ENCODE measurements at regions not wholly inside any gene's neighbourhood (a gene's known extent, or its start where the extent isn't known, plus 50 kb on each side); places are given as distances from the start of the nearest gene placed in this dataset.
A peak's percentile ranks its signal among the peaks of the same experiment; 100 is the strongest.

DNA sequence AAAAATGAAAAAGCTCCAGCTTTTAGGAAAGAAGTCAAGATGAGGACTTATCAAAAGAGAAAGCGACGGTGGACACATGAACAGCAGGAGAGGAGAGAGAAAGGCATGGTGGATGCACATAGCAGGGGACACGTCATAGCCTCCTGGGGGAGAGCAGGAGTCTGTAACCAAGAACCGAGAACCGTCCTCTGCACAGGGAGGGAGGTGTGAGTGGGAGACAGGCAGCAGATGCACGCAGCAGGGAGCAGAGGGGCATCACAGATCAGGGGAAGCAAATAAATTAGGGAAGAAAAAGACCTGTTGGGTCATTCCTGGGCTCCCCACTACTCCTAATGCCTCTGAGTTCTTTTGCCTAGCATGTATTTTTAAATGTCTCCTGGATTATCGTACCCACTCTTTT, 138.1 kb upstream of the RMST start:
- no peak for DNase-seq (ENCODE audit: low read depth)

DNA sequence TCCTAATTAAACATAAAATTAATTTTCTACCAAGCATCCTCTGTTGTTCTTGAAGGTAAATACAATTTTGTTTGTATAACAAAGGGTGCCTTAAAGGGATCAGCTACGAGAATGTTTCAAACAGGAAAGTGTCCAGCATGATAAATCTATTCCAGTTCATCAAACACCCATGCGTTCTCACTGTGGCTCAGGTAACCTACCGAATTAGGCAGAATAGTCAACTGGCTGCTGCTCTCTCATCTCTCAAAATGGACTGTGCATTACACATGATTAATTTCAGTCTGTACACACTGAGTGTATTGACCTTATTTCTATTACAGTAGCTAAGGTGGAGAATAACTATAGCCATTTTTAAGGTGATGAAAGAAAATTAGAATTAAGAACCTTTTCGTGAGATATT, 127.5 kb upstream of the RMST start:
- DNase-seq (ENCODE audit: low read depth), result no peak

DNA sequence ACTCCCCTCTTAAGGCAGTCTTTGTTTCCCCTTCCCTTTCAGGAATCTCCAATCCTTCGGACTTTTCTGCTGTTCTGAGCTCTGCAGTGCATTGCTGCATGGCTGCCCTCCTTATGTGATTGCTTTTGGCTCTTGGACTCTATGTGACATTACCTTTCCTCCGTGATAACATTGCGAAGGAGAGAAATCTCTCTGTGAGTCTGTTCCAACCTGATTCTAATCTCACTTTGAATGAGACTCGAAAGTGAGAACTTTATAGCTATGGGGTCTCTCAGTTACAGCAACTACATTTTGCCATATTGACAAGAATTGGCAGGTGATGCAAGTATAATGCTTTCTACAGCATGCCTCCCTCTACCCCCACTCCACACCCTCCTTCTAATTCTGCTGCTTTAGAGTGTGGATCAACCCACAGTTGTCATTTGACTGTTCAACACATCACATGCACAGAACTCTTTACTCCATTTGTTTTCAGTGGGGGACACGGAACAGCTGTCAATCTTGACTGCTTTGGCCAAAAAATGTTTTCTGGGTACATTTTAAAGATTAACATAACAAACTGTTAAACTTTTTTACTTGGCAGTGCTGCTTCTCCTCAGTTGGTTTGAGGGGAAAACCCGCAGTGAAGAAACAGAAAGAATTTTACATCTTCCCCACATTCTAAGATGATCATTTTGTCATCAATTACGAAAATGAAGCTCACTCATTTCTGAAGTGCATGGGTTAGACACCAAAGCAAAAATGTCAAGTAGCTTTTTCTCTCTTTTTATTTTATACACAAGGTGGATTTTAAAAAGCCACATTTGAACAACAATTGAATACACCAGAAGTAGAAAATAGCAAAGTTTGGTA, 125.5 kb upstream of the RMST start:
- no peak for DNase-seq (ENCODE audit: low read depth)

DNA sequence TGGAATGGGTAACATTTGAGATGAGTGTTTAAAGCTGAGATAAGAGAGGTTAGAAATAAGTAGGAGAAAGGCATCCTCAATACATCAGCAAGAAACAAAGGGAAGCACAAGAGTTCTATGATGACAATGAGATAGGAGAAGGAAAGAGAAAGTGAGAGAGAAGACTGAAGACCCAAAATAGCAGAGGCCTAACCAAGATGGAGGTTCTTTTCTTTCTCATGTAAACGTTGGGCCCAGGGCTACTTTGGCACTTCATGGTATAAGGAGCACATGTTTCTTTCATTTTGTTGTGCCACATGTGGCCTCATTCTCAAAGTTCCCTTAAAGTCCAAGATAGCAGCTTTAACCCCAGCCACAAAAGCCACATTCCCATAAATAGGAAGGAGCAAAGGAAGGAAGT, 120.5 kb upstream of the RMST start:
- DNase-seq (ENCODE audit: low read depth), result no peak

DNA sequence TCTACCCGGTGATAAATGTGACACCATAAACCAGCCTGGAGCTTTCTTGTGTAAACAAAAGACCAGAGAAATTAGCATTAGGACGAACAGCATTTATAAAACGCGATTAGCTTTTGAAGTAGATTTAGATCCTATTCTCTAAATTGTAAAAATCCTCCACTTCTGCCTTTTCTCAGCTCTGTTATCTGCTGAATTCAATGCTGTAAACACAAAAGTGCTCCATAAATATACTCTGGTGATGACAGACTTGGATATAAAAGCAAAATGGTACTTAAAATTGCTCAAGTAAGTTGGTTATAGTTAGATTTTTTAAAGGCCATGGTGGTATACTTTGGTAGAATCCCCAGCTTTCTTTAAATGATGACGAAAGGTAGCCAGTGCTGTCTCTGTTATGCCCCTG, 114.6 kb upstream of the RMST start:
- DNase-seq (ENCODE audit: low read depth), result no peak

DNA sequence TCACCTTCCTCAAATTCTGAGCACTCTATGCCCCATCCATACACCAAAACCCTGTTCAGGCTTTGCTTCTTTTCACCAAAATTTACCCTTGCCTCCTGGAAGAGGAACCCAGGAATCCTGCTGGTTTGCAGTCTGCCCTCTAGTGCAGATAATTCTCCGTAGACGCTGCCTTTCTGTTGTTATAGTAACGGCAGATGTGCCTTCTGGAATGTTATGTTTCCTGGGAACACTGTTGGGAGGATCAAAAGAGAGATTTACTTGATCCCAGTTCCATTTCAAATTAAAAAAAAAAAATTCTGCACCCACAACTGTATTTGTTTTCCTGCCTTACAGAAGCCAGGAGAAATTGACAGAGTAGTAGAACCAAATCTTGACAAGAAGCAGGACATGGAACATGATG, 104.2 kb upstream of the RMST start:
- no peak for DNase-seq (ENCODE audit: low read depth)

DNA sequence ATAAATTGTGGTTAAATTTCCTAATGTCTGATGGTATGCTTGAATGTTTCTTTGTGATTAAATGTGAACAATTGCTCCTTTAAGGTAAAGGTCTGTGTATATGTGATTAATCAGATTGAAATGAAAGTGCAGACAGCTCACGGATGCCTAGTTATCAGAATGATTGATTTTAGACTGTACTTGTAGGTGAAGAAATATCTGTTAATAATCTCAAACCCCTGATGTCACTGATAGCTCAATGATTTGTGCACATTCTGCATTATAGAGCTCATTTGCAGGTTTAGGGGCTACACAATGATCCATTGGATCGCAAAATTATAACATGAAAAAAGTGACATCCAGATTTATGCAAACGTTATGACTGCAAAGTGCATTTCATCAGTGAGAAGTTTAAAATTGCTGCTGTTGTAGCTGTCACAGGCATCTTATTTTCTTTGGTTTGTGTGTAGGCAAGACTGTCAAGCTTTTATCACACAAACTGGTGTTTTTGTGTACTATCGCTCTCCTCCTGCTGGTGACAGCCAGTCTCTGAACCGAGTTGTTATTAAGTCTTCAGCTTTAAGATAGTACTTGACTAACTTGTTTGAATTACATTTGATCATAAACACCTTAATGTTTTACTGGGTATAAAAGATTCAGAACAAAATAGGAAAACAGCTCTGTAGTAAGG, 103.4 kb upstream of the RMST start:
- DNase-seq (ENCODE audit: low read depth), result no peak

DNA sequence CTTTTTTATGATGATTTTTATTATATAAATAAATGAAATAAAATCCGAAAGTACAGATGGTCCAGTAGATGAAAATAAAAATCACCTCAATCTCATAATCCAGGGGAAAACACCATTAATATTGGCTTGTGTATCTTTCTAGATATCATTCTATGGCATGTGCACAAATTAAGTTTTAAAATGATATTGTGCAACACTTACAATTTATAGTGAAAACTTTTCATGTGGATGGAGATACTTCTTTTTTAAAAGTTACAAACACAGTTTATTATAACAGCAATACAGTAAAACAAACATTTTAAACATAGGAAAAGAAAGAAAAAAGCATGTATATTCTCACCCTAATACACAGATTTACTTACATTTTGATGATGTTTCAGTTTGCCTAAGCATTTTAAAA, 98.9 kb upstream of the RMST start:
- no peak for DNase-seq (ENCODE audit: low read depth)

DNA sequence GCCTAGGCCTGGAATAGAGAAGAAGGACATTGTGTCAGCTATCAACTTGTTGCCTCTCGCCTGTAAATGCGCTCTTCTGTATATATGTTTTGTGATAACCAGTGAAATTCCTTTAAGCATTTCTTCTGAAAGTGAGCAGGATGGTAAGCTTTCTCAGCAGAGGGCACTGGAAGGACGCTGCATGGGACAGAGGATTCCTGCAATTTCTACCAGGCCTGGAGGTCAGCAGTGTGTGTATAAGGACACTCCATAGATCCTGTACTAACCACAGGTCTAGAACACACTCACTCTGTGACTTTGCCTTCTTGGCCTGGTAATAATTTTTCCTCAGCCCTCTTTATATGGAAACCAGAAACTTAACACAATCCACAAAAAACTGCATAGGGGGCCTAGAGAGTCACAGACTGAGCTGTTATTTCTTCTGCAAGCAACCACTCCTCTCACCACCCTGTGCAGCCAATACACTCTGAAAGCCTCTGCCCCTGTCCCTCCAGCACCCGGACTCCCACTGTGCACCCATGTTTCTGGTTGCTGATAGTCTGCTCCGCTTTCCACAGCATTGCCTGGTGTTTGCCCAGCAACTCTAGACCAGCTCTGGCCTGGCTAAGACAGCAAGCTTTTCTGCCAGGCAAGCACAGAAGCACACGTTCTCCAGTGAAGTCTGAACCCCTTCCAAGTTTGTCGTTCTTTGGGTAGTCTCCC, 94.0 kb upstream of the RMST start:
- no peak for DNase-seq (ENCODE audit: low read depth)

DNA sequence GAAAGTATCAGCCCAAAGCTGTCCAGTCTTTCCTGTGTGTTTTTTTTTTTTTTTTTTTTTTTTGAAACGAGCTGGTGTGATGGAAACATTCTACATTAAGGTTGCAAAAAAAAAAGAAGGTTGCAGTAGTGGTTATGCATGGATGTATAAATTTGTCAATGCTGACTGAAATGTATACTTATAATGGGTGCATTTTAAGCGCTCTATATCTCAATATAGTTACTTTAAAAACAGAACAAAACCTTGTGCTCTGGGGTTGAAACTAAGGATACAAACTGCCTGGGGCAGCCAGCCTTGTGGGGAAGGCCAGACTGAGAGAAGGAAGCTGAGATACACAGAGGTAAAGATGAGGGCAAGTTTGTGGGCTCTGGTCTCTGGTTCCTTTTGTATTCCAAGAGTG, 87.3 kb upstream of the RMST start:
- DNase-seq (ENCODE audit: low read depth), result no peak

DNA sequence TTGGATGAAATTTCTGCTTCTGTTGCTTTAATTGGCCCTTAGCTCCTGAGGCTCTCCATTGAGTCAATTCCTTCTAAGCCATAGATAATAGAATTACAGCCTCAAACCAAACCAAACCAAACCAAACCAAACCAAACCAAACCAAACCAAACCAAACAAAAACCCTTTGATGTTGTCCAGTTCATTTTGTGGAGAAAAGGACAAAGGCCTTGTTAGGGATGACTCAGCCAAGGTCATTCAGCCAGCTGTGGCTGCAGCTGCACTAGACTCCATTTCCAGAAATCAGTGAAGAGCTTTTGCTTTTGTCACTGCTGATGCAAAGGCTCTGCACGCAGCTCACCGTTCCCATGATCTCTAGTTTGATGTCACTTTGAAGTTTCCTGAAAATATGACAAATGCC, 82.2 kb upstream of the RMST start:
- peak; percentile 10 for DNase-seq (ENCODE audit: low read depth)

DNA sequence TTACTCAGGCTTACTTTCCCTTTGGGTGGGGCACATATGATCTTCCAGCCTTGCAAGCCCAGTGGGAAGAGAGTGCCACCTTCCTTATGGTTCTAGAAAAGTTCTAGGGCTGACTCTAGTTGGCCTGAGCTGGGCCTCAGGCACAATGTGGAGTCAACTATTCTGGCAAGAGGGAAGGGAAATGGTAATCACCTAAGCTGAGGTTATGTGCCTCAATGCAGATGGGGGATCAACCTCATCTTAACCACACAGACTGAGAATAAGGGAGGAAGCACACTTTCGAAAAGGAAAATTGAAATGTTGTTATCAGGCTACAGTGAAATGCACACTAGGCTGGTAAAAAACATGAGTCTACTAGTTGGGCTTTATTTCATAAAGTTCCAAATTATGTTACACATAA, 77.5 kb upstream of the RMST start:
- no peak for DNase-seq (ENCODE audit: low read depth)

DNA sequence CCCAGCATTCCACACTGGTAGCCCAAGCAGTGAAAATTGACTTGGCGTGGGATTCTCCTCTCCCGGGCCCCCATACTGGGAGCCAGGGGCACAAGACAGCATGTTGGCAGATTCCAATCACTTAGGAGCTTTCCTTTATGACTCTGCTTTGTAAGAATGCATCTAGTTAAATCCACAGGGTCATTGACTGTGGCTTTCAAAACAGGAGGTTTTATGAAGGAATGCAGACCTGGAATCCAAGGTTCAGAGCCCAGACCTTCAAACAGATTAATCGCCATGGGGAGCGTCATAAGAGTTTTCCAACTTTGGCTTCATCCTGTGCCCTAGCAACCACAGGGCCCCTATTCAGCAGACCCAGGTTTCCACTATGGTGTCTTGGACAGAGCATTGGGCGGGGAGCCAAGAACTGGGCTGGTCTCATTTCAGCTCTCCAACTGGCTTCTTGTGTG, 76.4 kb upstream of the RMST start:
- DNase-seq (ENCODE audit: low read depth), result peak; percentile 6

DNA sequence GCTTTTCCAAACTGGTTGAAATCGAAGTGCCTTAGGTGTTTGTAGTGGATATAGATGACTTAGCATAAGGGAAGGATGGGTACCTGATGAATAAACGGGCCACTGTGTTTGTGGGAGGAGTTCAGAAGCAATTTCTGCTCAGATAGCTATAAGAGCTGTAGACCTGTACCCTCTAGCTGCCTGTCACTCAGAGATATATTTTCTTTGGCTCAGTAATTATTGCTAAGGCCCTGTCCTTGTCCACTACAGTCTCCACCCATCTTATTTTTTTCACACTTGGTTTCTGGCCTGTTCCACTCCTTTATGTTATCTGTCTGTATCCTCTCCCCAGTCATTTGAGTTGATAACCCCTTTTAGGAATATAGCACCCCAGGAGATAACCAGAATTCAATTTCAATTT, 74.8 kb upstream of the RMST start:
- DNase-seq (ENCODE audit: low read depth), result no peak

DNA sequence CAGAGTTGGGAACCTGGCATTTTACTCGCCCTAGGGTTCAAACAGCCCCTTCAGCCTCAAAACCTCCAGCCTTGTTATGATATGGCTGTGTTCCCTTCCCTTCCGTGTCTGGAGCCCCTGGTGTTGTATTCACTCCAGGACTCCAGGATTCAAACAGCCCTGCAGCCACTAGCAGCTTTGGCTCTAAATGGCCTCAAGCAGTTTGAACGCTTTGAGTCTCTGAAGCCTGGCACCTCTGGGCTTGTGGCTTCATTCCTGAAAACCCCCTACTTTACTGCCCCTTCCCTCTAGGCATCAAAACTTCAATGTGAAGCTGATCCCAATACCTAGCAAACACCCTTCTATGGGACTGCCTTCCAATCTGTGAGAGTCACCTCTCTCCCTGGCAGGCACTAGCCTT, 67.9 kb upstream of the RMST start:
- no peak for DNase-seq (ENCODE audit: low read depth)

DNA sequence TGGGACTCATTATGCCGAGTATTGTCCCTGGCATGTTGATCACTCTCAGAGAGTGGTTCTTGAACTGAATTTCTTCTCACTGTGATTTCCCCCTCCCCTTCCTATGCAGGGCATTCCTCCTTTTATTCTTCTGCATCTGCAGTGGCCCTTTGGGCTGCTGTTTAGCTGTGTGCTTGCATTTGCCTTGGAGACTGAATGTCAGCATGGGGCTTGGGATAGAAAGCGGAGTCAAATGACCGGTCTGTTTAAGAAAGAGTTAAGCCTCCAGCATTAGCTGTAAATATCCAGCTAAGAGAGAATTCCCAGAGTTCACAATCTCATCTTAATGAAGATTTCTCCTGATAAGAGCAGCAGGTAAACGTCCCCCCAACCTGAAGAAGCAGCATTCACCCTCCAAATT, 65.6 kb upstream of the RMST start:
- DNase-seq (ENCODE audit: low read depth), result no peak

DNA sequence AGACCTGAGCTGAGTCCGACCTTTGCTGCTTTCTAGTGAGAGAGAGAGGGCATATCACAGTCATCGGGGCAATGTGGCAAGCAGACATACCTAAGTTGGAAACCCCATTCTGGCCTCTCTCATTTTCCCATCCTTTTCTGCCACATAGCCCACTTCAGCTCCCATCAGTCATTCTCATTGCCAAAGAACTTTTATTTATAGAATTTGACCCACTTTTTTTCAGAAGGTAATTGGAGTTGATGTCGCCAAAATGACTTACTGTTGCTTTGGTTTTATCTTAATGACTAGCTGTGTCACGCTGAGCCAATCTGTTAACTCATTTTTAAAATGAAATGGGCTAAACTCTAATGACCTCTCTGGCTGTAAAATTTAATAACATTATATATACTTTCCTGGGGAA, 63.9 kb upstream of the RMST start:
- DNase-seq (ENCODE audit: low read depth), result no peak

DNA sequence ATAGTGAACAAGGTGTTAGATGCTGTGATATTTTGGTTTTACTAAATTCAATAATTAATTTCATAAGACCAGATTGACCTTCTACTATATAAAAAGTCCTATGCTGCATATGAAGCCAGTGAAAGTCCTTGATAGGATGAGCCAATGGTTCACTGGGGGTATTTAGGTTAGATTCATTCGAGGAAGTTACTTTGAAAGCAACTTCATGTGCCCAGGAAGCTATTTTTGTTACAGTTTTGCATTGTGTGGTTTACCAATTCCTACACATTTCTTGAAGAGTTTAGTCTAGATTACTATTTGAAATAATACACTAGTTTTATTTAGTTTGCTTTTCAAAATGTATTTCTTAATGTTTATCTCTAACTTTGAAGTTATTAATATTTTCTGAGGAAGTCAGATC, 58.5 kb upstream of the RMST start:
- no peak for DNase-seq (ENCODE audit: low read depth)

DNA sequence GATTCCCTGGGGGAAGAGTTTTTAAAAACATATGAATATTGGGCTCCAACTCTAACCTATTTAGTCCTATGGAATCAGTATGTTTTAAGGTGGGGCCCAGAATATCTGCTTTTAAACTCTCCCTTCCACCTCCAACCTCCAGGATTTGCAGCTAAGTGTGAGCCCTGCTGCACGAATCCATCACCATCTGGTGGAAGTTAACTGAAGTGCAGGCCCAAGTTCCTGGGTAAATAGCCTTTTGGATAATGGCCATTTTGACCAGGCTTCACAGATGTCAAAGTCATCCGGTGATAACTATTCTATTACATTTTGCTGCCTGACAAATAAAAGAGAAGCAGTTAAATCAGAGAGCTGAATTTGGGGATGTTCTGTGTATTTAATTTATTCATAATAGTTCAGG, 58.1 kb upstream of the RMST start:
- DNase-seq (ENCODE audit: low read depth), result peak; percentile 51

DNA sequence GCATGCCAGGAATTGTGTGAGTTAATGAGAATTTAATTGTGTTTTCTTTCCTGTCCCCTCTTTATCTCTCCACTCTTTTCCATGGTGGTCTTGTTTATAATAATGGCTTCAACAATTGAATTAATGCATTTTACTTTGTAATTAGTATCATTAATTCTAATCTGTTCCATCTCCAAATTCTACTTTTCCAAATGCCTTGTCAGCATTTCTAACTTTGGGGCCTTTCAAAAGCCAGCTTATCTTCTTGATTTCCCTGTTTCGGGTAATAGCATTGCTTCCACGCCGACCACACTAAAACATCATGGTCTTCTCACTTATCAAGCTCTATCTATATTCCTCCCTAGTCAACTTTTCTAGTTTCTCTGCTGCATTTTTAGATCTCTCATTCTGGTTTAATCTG, 54.2 kb upstream of the RMST start:
- no peak for DNase-seq (ENCODE audit: low read depth)

DNA sequence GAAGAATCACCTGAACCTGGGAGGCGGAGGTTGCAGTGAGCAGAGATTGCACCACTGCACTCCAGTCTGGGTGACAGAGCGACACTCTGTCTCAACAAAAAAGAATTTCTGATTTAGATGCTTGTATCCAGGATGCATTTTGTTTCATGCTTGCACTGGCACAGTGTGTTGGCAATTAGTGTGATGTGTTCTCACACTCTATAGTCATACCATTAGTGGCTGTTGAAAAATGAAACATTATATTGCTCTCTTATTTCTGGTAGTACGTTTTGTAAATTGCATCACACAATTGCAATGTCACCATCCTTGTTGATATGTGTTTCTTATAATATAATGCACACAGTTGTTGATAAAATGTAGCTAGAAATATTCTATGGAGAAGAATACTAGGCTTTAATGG, 51.3 kb upstream of the RMST start:
- no peak for DNase-seq (ENCODE audit: low read depth)

All from Daoy (cell line).